ENCODE measurements at regions not wholly inside any gene's neighbourhood (a gene's known extent, or its start where the extent isn't known, plus 50 kb on each side); places are given as distances from the start of the nearest gene placed in this dataset.

- no peaks in the 10 kb centered on the region for H3K4me1 ChIP-seq (replicated peaks in 1 of 4; ENCODE audit: control insufficient read depth in 3 of 4, insufficient read depth in 4 of 4, low read length in 3 of 4)
- no peak for FAIRE-seq
- H2BK120ac ChIP-seq (replicated peaks; ENCODE audit: low read depth, low read length) = no peak overlapping the region
- no peaks in the 10 kb centered on the region for H3K9me3 ChIP-seq (ENCODE audit: insufficient read depth in 2 of 2, low read depth in 1 of 2, low read length in 1 of 2)
- H2BK15ac ChIP-seq (ENCODE audit: low read length) = no peak overlapping the region
- ChIA-PET CTCF (ENCODE audit: partially characterized antibody) (no interaction called here), POLR2A (ENCODE audit: partially characterized antibody) (no interaction called here)
- no peak overlapping the region for H3K9ac ChIP-seq (replicated peaks in 1 of 4; ENCODE audit: extremely low read depth in 1 of 4, low read depth in 3 of 4, low read length in 3 of 4)
- H3K4me2 ChIP-seq (ENCODE audit: insufficient read depth in 1 of 2, low read depth in 2 of 2, low read length in 2 of 2) = no peak overlapping the region
- no peak overlapping the region for H4K8ac ChIP-seq (ENCODE audit: extremely low read depth, insufficient read depth, low read length)
- H3K56ac ChIP-seq (replicated peaks; ENCODE audit: insufficient read length, low read depth, low read length) = no peak overlapping the region
- no peak overlapping the region for H3K27ac ChIP-seq (ENCODE audit: low read depth, low read length)
- no peak overlapping the region for H3K23ac ChIP-seq (ENCODE audit: insufficient read length)
- H2AK5ac ChIP-seq (ENCODE audit: low read depth, low read length) = no peak overlapping the region
- peaks cover 0 to 4% (median 0%) of the 10 kb centered on the region in 4 experiments; a peak in 2 of 7 replicates for H3K27me3 ChIP-seq (replicated peaks in 1 of 4; ENCODE audit: control insufficient read depth in 3 of 4, extremely low read depth in 1 of 4, insufficient read depth in 3 of 4, low read length in 3 of 4)
- no peak overlapping the region for H2AFZ ChIP-seq (ENCODE audit: low read length)
- no peak overlapping the region for H3K4ac ChIP-seq (replicated peaks; ENCODE audit: insufficient read length, low read depth, low read length)
- H4K20me1 ChIP-seq (replicated peaks in 1 of 2; ENCODE audit: control insufficient read depth in 1 of 2, insufficient read depth in 2 of 2, low read length in 2 of 2) = no peaks in the 10 kb centered on the region
- no peak overlapping the region for H2BK12ac ChIP-seq (ENCODE audit: low read depth, low read length)
- H4K91ac ChIP-seq (replicated peaks; ENCODE audit: insufficient read length, low read length) = no peak overlapping the region
- H3K4me3 ChIP-seq (ENCODE audit: extremely low read depth in 1 of 4, insufficient read depth in 2 of 4, low read depth in 3 of 4, low read length in 4 of 4) = no peak overlapping the region
- TF ChIP-seq MAX (IDR thresholded peaks at IDR 0.05) (no peak), POU5F1 (IDR thresholded peaks at IDR 0.05; ENCODE audit: low read depth, low read length) (no peak)
- no peak overlapping the region for H2BK20ac ChIP-seq (ENCODE audit: low read length)
- H3K23me2 ChIP-seq (ENCODE audit: low read depth, low read length) = no peaks in the 10 kb centered on the region
- H3K79me1 ChIP-seq (ENCODE audit: low read depth, low read length) = no peaks in the 10 kb centered on the region
- no peak overlapping the region for H2BK5ac ChIP-seq (ENCODE audit: low read depth, low read length)
- 86% methylated on average over 5 of the region's 5 CpGs; no CpG with 5 or more reads in 1 of the 2 experiments for WGBS, 2 experiments (ENCODE audit: extremely low coverage in 1 of 2, insufficient coverage in 1 of 2, insufficient read length in 1 of 2, insufficient replicate concordance in 2 of 2, low coverage in 1 of 2, low lambda C conversion rate in 2 of 2, missing lambda C conversion rate in 1 of 2)
- no peaks in the 10 kb centered on the region for H3K36me3 ChIP-seq (ENCODE audit: control insufficient read depth in 2 of 4, insufficient read depth in 4 of 4, low read length in 3 of 4)
- no peak for DNase-seq (ENCODE audit: low read depth in 1 of 2, low spot score in 2 of 2)
- H4K5ac ChIP-seq (ENCODE audit: insufficient read length, low read depth, low read length) = no peak overlapping the region
- no peak overlapping the region for H3K14ac ChIP-seq (ENCODE audit: insufficient read length)
- H3K79me2 ChIP-seq (ENCODE audit: control insufficient read depth in 1 of 2, insufficient read depth in 2 of 2, low read length in 2 of 2) = no peaks in the 10 kb centered on the region
- no peak overlapping the region for H3K18ac ChIP-seq (ENCODE audit: extremely low read depth, low read length)
Measured at GRCh38 chr15:47877836-47878235, 160.5 kb downstream of the SEMA6D start.
